Caco-2 (cell line): ENCODE measurements at regions not wholly inside any gene's neighbourhood (a gene's known extent, or its start where the extent isn't known, plus 50 kb on each side); places are given as distances from the start of the nearest gene placed in this dataset.
"Not testable (repeated sequence)": the region's sequence is repeated elsewhere in the genome, so short reads cannot be mapped to it uniquely, and the experiment has no call there.

Experiments used
- BruUV-seq: library from RNA; stranded (reverse); fragments of 400-500 nt; replicated peaks from 2 replicates; lab custom pipeline; 2021; lab: Mats Ljungman, UMichigan
- CTCF ChIA-PET: fragments of 300-600 bp; sonication (Branson Sonifier 250); formaldehyde crosslinking; loops from one replicate; lab custom pipeline; 2022; ENCODE audit warnings: antibody characterized with exemption; lab: Charles Lee
- POLR2A ChIA-PET: fragments of 300-600 bp; sonication (Branson Sonifier 250); formaldehyde crosslinking; loops from one replicate; lab custom pipeline; 2022; ENCODE audit warnings: antibody characterized with exemption; lab: Charles Lee
- DNase-seq, 2 experiments: peaks; one replicate each; pipeline versions ENCODE4 v3.0.0 to v3.0.0-alpha.2; 2020 to 2022
- H3K27me3 ChIP-seq: replicated peaks from 2 replicates; pipeline ENCODE4 v1.6.0; 2011; ENCODE audit warnings: low read length; ENCODE audit not compliant: control insufficient read depth, insufficient read depth
- H3K36me3 ChIP-seq: 2 replicates; pipeline ENCODE4 v1.5.1; 2011; ENCODE audit warnings: low read length; ENCODE audit not compliant: control insufficient read depth, insufficient read depth
- H3K4me1 ChIP-seq: fragments of 250-450 bp; sonication (Bioruptor Pico); 2 replicates; pipeline ENCODE4 v1.5.1; 2020; ENCODE audit warnings: mild to moderate bottlenecking
- H3K4me3 ChIP-seq: 2 replicates; pipeline ENCODE4 v1.5.1; 2011; ENCODE audit warnings: low read depth, mild to moderate bottlenecking, control low read depth, low read length
- H3K9me3 ChIP-seq: fragments of 250-450 bp; sonication (Bioruptor Pico); 2 replicates; pipeline ENCODE4 v1.5.1; 2020; ENCODE audit warnings: mild to moderate bottlenecking, moderate library complexity
- H3K27ac Mint-ChIP-seq: one replicate; pipeline ENCODE4 v1.8.0; 2022; ENCODE audit warnings: mixed read lengths; ENCODE audit not compliant: unreplicated experiment
- H3K27me3 Mint-ChIP-seq: one replicate; pipeline ENCODE4 v1.8.0; 2022; ENCODE audit warnings: mixed read lengths; ENCODE audit not compliant: insufficient read depth, unreplicated experiment
- H3K36me3 Mint-ChIP-seq: one replicate; pipeline ENCODE4 v1.8.0; 2022; ENCODE audit warnings: mild to moderate bottlenecking, mixed read lengths; ENCODE audit not compliant: insufficient read depth, unreplicated experiment
- H3K4me1 Mint-ChIP-seq: one replicate; pipeline ENCODE4 v1.8.0; 2022; ENCODE audit warnings: low read depth, mixed read lengths; ENCODE audit not compliant: unreplicated experiment
- H3K4me3 Mint-ChIP-seq: one replicate; pipeline ENCODE4 v1.8.0; 2022; ENCODE audit warnings: mild to moderate bottlenecking, moderate library complexity, mixed read lengths; ENCODE audit not compliant: unreplicated experiment
- H3K9me3 Mint-ChIP-seq: one replicate; pipeline ENCODE4 v1.8.0; 2022; ENCODE audit warnings: mixed read lengths; ENCODE audit not compliant: unreplicated experiment
- CTCF ChIP-seq, 2 experiments: fragments of 200-600 bp in 1 of 2; IDR thresholded peaks; 1 replicate in 1 of 2; 2 replicates in 1 of 2; pipeline versions ENCODE4 v1.5.1 to v1.8.0; 2011 to 2022; ENCODE audit warnings: antibody characterized with exemption in 1 of 2, control low read depth in 1 of 2, inconsistent platforms in 1 of 2, low read depth in 1 of 2, low read length in 1 of 2, mild to moderate bottlenecking in 1 of 2, moderate library complexity in 1 of 2; ENCODE audit not compliant: insufficient read depth in 1 of 2, severe bottlenecking in 1 of 2, unreplicated experiment in 1 of 2
- intact Hi-C: fragments of 100-400 bp; cut with micrococcal nuclease; formaldehyde crosslinking; loops from one replicate; pipeline ENCODE4 v1.10.0; 2022; ENCODE audit not compliant: unreplicated experiment

- ChIA-PET CTCF (no interaction called here), POLR2A (no interaction called here)
- Mint-ChIP-seq H3K4me3 (no peak overlapping the region), H3K27me3 (peaks cover 3% of the 10 kb centered on the region), H3K4me1 (no peaks in the 10 kb centered on the region), H3K27ac (no peak overlapping the region), H3K36me3 (no peaks in the 10 kb centered on the region), H3K9me3 (no peaks in the 10 kb centered on the region)
- intact Hi-C loops: no loop called here
- DNase-seq: no peak
- no peak for TF ChIP-seq CTCF (IDR thresholded peaks at IDR 0.05; ENCODE audit: insufficient read depth in 1 of 2, low read depth in 1 of 2, low read length in 1 of 2, severe bottlenecking in 1 of 2, unreplicated experiment in 1 of 2)
- no peak overlapping the region for H3K4me3 ChIP-seq
- no peaks in the 10 kb centered on the region for H3K4me1 ChIP-seq
- no peaks in the 10 kb centered on the region for H3K36me3 ChIP-seq
- H3K27me3 ChIP-seq: no peaks in the 10 kb centered on the region
- no peaks in the 10 kb centered on the region for H3K9me3 ChIP-seq
- BruUV-seq: no TSS peak
Observed at GRCh38 chr11:81772166-81772565, 961.5 kb downstream of the FAM181B start.

- H3K27ac Mint-ChIP-seq, BruUV-seq, H3K9me3 Mint-ChIP-seq, POLR2A ChIA-PET, H3K27me3 Mint-ChIP-seq, DNase-seq, CTCF ChIA-PET, H3K4me3 Mint-ChIP-seq, H3K36me3 ChIP-seq, H3K4me1 Mint-ChIP-seq, H3K9me3 ChIP-seq, H3K4me1 ChIP-seq, intact Hi-C loops, H3K27me3 ChIP-seq, H3K36me3 Mint-ChIP-seq, H3K4me3 ChIP-seq: not testable (repeated sequence)
Observed at GRCh38 chr11:81769906-81770305, 963.8 kb downstream of the FAM181B start.

GRCh38 chr11:81756864-81757595, 976.6 kb downstream of the FAM181B start:
- Mint-ChIP-seq H3K4me1 (no peaks in the 10 kb centered on the region), H3K27ac (no peak overlapping the region), H3K27me3 (no peaks in the 10 kb centered on the region), H3K4me3 (no peak overlapping the region), H3K36me3 (no peaks in the 10 kb centered on the region), H3K9me3 (no peaks in the 10 kb centered on the region)
- no peaks in the 10 kb centered on the region for H3K4me1 ChIP-seq
- TF ChIP-seq CTCF (IDR thresholded peaks at IDR 0.05; ENCODE audit: insufficient read depth in 1 of 2, low read depth in 1 of 2, low read length in 1 of 2, severe bottlenecking in 1 of 2, unreplicated experiment in 1 of 2): no peak
- no TSS peak for BruUV-seq
- H3K36me3 ChIP-seq: no peaks in the 10 kb centered on the region
- H3K4me3 ChIP-seq: no peak overlapping the region
- POLR2A ChIA-PET: no interaction called here
- H3K27me3 ChIP-seq: no peaks in the 10 kb centered on the region
- CTCF ChIA-PET: no interaction called here
- DNase-seq: no peak
- no peaks in the 10 kb centered on the region; the same call in 1 of the 2 replicates for H3K9me3 ChIP-seq
- intact Hi-C loops: no loop called here
